ENCODE measurements at regions not wholly inside any gene's neighbourhood (a gene's known extent, or its start where the extent isn't known, plus 50 kb on each side); places are given as distances from the start of the nearest gene placed in this dataset.

DNA sequence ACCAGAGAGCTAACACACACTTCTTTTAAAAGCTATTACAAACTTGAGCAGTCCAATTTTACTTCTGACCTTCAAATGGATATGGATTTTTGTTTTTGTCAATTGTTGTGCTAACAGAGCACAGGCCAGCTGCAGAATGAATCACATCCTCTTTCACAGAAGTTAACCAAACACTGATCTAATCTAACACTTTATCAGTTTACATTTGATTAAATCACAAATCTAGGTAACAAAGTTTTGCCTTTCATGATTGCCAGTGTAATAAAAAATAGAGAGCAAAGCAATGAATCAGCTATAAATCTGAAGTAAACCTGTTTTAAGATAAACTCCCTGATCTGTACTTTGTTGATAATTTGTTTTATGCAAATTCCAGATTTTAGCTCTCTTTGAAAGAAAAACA is 273.1 kb upstream of the RGS6 start:
- no peaks in the 10 kb centered on the region for H3K27me3 ChIP-seq (ENCODE audit: insufficient read depth, poor library complexity, severe bottlenecking)
- H3K27ac ChIP-seq (replicated peaks), result no peak overlapping the region
- no peak overlapping the region for H3K4me3 ChIP-seq (replicated peaks; ENCODE audit: insufficient read depth, low read length)
- DNase-seq (ENCODE audit: low read depth in 1 of 2, low spot score in 1 of 2), result no peak
- TF ChIP-seq, protein P1, sequence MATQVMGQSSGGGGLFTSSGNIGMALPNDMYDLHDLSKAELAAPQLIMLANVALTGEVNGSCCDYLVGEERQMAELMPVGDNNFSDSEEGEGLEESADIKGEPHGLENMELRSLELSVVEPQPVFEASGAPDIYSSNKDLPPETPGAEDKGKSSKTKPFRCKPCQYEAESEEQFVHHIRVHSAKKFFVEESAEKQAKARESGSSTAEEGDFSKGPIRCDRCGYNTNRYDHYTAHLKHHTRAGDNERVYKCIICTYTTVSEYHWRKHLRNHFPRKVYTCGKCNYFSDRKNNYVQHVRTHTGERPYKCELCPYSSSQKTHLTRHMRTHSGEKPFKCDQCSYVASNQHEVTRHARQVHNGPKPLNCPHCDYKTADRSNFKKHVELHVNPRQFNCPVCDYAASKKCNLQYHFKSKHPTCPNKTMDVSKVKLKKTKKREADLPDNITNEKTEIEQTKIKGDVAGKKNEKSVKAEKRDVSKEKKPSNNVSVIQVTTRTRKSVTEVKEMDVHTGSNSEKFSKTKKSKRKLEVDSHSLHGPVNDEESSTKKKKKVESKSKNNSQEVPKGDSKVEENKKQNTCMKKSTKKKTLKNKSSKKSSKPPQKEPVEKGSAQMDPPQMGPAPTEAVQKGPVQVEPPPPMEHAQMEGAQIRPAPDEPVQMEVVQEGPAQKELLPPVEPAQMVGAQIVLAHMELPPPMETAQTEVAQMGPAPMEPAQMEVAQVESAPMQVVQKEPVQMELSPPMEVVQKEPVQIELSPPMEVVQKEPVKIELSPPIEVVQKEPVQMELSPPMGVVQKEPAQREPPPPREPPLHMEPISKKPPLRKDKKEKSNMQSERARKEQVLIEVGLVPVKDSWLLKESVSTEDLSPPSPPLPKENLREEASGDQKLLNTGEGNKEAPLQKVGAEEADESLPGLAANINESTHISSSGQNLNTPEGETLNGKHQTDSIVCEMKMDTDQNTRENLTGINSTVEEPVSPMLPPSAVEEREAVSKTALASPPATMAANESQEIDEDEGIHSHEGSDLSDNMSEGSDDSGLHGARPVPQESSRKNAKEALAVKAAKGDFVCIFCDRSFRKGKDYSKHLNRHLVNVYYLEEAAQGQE (IDR thresholded peaks at IDR 0.05; ENCODE audit: insufficient replicate concordance, low read depth), result no peak
- TF ChIP-seq GABPA (IDR thresholded peaks at IDR 0.05; ENCODE audit: low read depth) (no peak), POLR2AphosphoS5 (IDR thresholded peaks at IDR 0.05; ENCODE audit: low read depth) (no peak), SPI1 (IDR thresholded peaks at IDR 0.05; ENCODE audit: borderline replicate concordance, low read depth) (no peak), CTCF (IDR thresholded peaks at IDR 0.05; ENCODE audit: insufficient read depth, low read length) (no peak)

DNA sequence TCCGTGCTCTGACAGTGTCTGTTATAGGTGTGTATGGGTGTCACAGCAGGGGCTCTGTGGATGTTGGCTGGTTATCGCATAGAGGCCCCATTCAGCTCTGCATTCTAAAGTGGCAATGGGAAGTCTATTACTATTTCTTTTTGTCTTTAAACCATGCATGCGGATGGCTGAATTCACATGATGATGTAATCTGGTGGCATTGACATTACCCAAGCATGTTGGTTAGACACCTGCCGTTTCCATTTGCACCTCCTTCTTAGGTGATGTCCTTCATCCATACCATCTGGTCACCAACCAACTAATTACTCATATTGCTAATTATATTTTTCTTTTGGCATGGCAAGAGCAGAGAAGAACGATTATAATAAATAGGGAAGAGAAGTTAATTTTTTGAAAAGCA is 270.8 kb upstream of the RGS6 start:
- TF ChIP-seq CTCF (IDR thresholded peaks at IDR 0.05; ENCODE audit: insufficient read depth, low read length) (no peak), SPI1 (IDR thresholded peaks at IDR 0.05; ENCODE audit: borderline replicate concordance, low read depth) (no peak), GABPA (IDR thresholded peaks at IDR 0.05; ENCODE audit: low read depth) (no peak), POLR2AphosphoS5 (IDR thresholded peaks at IDR 0.05; ENCODE audit: low read depth) (no peak)
- TF ChIP-seq, protein P1 (IDR thresholded peaks at IDR 0.05; ENCODE audit: insufficient replicate concordance, low read depth), result no peak

DNA sequence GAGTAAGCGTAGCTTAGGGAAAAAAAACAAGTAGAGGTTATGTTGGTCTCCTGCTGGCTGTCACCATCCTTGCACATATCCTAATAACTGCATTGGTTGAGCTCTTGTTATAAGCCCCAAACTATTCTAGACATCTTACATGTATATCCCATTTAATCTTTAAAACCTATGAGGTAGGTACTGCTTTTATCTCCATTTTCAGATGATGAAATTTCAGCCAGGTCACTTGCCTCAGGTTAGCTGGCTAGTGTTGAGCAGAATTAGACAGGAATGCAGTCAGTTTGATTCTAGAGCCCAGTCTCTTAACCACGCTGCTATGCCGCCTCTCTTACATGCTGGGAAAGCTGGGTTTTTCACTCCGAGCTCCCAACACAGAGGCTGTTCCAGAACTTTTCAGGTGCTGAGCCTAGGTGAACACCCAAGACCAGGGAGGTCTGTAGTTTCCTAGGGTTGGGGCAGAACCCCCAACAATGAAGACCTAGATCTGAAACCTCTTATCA is 269.9 kb upstream of the RGS6 start:
- Histone ChIP-seq H3K27me3 (ENCODE audit: insufficient read depth, poor library complexity, severe bottlenecking) (no peaks in the 10 kb centered on the region), H3K27ac (replicated peaks) (no peak overlapping the region), H3K4me3 (replicated peaks; ENCODE audit: insufficient read depth, low read length) (no peak overlapping the region)
- no peak for TF ChIP-seq POLR2AphosphoS5 (IDR thresholded peaks at IDR 0.05; ENCODE audit: low read depth)
- TF ChIP-seq GABPA (IDR thresholded peaks at IDR 0.05; ENCODE audit: low read depth), result no peak
- TF ChIP-seq, protein P1 (IDR thresholded peaks at IDR 0.05; ENCODE audit: insufficient replicate concordance, low read depth), result no peak
- TF ChIP-seq SPI1 (IDR thresholded peaks at IDR 0.05; ENCODE audit: borderline replicate concordance, low read depth), result no peak
- TF ChIP-seq CTCF (IDR thresholded peaks at IDR 0.05; ENCODE audit: insufficient read depth, low read length), result no peak
- DNase-seq (ENCODE audit: low read depth in 1 of 2, low spot score in 1 of 2), result no peak

More for the DNA sequence above, 270.8 kb upstream of the RGS6 start:
- no peak overlapping the region for H3K27ac ChIP-seq (replicated peaks)
- H3K4me3 ChIP-seq (replicated peaks; ENCODE audit: insufficient read depth, low read length), result no peak overlapping the region
- DNase-seq (ENCODE audit: low read depth in 1 of 2, low spot score in 1 of 2), result no peak
- no peaks in the 10 kb centered on the region for H3K27me3 ChIP-seq (ENCODE audit: insufficient read depth, poor library complexity, severe bottlenecking)
